GM12874 (cell line): ENCODE measurements at regions not wholly inside any gene's neighbourhood (a gene's known extent, or its start where the extent isn't known, plus 50 kb on each side); places are given as distances from the start of the nearest gene placed in this dataset.

Experiments
- TF ChIP-seq, protein P1 (sequence below): IDR thresholded peaks from 2 replicates; pipeline ENCODE4 v1.5.1; 2011; ENCODE audit warnings: low read depth, mild to moderate bottlenecking, control low read depth, low read length, moderate library complexity; ENCODE audit not compliant: insufficient read depth

DNA sequence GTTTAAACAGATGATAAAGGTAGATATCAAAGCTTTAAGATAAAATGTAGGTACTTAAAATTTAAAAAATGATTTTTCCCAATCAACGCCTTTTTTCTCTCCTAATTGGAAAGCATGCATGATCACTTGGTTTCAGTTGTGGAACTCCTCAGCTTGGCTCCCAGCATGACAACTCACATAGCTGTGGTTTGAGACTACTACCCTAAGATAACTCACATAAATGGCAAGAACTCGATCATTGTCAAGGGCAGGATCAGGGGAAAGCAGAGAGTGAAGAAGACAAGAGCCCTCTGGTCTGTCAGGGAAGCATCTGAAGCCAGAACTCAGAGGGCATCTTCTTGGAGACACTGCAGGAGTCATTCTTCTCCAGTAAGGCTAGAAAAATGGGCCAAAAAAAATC lies 516.7 kb downstream of the NTRK3 start:
- TF ChIP-seq, protein P1, sequence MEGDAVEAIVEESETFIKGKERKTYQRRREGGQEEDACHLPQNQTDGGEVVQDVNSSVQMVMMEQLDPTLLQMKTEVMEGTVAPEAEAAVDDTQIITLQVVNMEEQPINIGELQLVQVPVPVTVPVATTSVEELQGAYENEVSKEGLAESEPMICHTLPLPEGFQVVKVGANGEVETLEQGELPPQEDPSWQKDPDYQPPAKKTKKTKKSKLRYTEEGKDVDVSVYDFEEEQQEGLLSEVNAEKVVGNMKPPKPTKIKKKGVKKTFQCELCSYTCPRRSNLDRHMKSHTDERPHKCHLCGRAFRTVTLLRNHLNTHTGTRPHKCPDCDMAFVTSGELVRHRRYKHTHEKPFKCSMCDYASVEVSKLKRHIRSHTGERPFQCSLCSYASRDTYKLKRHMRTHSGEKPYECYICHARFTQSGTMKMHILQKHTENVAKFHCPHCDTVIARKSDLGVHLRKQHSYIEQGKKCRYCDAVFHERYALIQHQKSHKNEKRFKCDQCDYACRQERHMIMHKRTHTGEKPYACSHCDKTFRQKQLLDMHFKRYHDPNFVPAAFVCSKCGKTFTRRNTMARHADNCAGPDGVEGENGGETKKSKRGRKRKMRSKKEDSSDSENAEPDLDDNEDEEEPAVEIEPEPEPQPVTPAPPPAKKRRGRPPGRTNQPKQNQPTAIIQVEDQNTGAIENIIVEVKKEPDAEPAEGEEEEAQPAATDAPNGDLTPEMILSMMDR, result no peak

DNA sequence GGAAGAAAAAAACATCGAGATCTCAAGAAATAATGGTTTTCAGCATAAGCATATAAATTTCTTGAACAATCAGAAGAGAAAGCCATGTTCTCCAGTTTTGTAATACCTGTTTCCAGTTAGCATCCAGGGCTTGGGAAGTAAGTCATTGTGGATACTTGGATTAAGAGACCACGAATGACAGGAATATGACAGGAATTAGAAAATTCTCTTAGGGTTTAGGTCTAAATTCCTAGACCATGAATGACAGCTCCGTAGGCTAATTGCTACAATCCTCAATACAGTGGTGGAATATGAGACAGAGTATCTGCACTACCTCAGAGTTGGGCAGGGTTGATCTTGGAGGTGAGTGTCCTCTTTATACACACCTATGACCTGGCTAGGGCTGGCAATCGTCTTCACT lies 517.5 kb downstream of the NTRK3 start:
- TF ChIP-seq, protein P1, result no peak

DNA sequence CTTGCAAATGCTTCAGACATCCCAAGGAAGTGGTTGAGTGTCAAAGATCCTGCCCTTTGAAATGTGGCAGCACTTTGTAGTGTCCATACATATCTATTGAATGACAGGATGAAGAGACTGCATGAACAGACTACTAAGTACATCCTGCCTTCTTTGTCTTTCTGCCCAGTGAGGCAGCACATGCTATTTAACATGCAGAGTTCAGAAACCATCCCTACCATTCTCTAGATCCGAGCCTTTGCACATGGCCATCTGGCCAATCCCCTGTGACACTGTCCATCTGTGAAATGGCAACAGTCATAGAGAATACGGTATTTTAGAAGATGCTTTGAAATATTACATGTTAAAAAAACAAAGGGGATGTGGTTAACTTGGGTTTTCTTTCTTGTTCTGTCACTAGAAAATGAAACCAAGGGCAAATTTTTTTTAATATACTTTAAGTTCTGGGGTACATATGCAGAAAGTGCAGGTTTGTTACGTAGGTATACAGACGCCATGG lies 519.6 kb downstream of the NTRK3 start:
- TF ChIP-seq, protein P1, result no peak

DNA sequence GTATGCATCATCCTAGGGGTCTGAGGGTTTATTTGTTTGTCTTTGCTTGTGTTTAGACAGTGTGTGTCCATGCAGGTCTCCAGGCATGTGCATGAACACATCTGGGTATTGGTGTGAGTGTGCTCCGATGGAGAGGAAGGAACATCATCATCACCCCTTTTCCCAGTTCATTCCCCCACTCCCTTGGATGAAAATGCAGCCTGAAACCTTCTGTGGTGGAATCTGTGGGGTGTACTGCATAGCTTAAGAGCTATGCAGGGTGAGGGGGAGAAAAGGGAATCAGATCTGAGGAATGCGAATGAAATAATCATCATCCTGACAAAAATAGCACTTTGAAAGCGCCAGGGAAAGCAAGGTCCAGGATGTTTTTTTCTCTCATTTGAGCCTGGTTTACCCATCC lies 520.1 kb downstream of the NTRK3 start:
- TF ChIP-seq, protein P1, result no peak

DNA sequence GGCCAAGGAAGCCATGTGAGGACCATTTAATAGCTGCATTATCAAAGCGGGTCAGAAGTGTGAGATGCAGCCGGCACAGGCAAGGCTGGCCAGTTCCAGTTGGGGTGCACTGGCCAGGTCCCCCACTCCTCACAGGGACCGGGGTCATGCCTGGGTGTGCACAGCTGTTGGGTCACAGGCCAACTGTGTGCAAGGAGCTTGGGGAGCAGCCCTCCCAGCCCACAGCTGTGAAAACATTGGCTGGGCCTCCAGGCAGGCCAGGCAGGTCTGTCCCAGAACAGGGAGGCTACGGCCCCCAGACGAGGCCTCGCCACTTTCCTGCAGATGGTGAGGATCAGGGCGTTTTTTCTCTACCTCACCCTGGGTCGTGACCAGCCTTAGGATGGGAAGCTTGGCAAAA lies 521.0 kb downstream of the NTRK3 start:
- TF ChIP-seq, protein P1, result no peak

DNA sequence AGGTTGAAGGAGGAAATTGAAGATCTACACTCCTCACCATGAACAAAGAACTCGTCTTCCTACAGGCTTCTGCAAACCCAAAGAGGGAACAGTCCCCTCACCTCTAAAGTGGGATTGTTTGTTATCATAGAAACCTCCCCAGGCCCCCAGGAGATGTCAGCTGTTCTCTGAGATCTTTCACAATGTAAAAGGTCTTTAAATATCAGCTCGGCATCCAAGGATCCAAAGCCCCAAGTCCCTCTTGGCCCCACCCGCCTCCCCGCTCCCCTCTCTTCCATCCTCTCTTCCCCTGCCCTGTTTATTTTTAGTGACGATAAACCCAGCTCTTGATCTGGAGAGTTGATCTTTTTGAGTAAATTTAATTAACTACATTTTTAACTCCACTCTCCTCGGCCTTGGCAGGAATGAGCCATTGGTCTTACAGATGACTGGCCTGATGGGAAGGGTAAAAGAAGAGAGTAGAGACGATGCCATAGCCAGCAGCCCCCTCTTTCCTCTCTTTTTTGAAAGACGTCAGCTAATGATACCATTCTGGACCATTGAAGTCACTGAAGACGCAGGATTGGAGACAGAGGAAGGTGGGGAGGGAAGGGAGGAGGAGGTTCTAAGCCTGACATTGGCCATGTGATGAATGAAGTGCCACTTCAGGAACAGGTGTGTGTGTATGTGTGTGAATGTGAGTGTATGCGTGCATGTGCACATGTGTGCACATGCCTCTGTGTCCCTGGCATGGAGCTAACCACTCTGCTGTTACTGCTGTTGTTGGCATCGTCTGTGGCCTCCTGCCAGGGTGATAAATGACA lies 521.8 kb downstream of the NTRK3 start:
- TF ChIP-seq, protein P1, result no peak

DNA sequence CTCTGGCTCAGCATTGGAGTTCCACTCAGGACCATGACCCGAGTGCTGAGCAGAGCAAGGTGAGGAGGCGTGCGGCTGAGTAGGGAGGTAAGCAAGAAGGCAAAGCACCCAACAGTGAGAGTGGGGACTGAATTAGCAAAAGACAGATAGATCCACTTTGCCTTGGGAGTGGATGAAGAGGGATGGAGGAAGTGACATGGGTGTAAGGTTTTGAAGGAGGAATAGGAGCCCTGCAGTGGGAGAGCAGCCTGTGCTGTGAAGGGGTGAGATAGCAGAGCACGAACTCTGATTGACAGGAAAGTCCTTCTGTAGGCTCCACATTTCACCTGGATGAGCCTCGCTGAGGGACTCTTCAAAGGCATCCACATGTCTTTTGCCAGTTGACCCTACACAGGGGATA lies 522.6 kb downstream of the NTRK3 start:
- TF ChIP-seq, protein P1, result no peak
